HG03378 (cell line): ENCODE measurements at regions not wholly inside any gene's neighbourhood (a gene's known extent, or its start where the extent isn't known, plus 50 kb on each side); places are given as distances from the start of the nearest gene placed in this dataset.

Experiments used
- ATAC-seq: cut with Tn5 transposase; IDR thresholded peaks from one replicate; pipeline ENCODE4 v1.9.1; 2021; ENCODE audit warnings: mild to moderate bottlenecking, moderate library complexity; ENCODE audit not compliant: unreplicated experiment

DNA sequence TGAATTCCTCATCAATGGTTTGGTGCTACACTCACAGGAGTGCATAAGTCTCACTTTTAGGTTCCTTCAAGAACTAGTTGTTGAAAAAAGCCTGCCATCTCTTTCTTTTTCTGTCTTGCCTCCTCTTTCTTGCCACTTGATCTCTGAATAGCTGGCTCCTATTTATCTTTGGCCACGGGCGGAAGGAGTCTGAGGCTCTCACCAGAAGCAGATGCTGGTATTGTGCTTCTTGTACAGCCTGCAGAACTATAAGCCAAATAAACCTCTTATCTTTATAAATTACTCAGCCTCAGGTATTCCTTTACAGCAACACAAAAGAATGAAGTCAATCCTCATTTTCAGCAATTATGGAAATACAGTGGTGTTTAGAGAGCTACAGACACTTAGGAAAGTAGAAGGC lies 247.1 kb upstream of the PRR16 start:
- ATAC-seq: no peak

DNA sequence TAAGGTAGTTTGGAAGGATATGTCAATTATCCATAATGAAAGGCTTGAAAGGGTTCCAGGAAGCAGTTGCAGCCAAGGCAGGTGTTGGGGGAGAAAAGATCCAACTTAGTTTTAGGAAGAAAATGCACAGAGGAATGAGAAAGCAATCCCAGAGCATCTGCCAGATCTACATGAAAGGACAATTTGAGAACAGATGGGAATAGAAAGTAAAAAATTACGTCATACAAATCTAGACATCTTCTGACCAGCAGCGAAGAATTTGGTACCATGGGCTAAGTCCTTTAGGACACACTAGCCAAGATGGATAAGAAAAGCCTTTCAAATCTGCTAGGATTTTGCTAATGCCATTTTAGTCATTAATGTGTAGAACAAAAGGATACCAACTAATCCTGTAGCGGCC lies 244.1 kb upstream of the PRR16 start:
- ATAC-seq: no peak

DNA sequence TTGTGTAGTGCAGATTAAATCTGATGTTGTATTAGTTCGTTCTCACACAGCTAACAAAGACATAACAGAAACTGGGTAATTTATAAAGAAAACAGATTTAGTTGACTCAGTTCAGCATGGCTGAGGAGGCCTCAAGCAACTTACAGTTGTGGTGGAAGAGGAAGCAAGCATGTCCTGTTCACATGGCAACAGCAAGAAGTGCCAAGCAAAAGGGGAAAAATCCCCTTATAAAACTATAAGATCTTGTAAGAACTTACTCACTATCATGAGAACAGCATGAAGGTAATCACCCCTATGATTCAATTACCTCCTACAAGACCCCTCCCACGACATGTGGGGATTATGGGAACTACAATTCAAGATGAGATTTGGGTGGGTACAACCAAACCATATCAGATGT lies 238.6 kb upstream of the PRR16 start:
- ATAC-seq: no peak

DNA sequence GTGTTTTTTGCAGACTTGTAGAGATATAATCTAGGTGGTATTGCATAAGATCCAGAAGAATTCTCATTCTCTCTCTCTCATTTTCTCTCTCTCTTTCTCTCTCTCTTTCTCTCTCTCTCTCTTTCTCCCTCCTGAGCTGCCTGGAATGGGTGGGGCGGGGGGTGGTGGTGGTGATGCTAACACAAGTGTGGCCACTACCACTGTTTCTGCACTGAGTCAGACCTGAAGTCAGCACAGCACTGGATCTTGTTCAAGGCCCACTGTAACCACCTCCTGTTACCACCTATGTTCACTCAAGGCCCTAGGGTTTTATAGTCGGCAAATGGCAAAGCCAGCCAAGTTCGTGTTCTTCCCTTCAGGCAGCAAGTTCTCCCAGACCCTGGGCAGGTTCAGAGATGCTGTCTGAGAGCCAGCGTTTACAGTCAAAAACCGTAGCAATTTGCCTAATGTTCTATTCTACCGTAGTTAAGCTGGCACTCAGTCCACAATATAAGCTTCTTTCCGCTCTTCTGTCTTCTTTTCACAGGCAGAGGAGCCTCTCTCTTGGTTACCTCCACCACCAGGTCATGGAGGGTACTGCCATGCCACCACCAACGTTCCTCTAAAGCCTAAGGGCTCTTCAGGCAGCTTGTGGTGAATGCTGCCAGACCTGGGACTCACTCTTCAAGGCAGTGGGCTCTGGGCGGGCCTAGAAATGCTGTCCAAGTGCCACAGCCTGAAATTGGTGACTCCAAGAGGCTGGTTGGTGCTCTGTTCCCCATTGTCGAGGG lies 235.7 kb upstream of the PRR16 start:
- no peak for ATAC-seq

GRCh38 chr5:120229036-120229435 lies 235.1 kb upstream of the PRR16 start:
- no peak for ATAC-seq

DNA sequence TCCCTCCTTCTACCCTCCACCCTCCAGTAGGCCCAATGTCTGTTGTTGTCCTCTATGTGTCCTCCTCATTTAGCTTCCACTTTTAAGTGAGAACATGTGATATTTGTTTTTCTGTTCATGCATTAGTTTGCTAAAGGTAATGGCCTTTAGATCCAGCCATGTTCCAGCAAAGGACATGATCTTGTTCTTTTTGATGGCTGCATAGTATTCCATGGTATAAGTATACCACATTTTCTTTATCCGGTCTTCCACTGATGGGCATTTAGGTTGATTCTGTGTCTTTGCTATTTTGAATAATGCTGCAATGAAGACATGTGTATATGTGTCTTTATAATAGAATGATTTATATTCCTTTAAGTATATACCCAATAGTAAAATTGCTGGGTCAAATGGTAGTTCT lies 232.5 kb upstream of the PRR16 start:
- ATAC-seq: no peak

GRCh38 chr5:120236360-120236759 lies 227.7 kb upstream of the PRR16 start:
- no peak for ATAC-seq

DNA sequence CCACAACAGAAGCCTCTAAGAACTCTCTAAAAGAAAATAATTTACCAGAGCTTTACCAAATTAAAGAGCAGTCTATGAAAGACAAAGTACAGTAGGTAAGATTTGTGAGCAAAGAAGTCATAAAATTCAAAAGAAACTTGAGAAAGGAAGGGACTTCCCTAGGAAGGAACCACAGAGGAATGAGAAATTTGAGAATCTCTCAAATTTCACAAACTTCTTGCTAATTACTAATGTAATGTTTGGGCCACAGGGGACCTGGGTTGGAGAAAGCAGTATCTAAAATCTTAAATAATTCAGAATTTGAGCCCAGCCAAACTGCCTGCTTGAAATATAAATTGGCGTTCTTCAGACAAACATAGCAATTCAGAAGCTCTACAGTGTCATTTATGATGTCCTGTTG lies 225.0 kb upstream of the PRR16 start:
- no peak for ATAC-seq

- no peak for ATAC-seq
Measured at GRCh38 chr5:120240706-120241105, 223.4 kb upstream of the PRR16 start.

DNA sequence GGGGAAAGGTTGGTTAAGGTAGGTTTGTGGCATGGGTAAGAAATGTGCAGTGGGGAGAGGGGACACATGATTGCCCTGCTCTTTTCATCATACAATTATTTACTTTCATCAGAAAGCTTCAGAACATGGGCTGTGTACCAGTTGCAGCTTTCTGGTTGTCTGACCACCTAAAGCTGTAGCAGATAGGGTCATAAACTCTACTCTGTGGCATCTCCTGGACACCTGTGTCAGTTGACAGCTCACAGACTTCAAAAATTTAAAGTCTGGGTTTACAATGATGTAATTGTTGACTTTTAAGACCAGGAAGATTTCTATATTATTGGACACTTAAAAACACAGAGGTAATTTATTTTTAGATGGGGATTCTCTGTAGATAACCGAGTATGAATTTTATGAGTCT lies 222.7 kb upstream of the PRR16 start:
- no peak for ATAC-seq

GRCh38 chr5:120251898-120252297 lies 212.2 kb upstream of the PRR16 start:
- no peak for ATAC-seq

DNA sequence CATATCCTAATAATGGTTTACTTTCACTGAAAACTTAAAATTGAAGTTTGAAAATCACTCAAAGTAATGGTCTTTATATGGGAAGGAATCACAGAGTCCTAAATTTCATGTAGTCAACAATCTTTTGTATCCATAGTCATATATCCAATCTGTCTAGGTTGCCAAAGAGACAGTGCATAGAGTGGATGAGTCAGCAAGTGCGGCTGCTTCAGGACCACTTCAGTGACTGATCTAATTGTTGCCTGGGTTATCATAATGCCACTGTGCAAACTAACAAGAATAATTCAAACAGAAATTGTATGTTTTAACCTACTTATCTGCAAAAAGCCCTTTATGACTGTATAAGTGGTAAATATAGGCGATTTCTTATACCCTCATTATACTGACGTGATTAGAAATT lies 211.3 kb upstream of the PRR16 start:
- ATAC-seq: no peak

- ATAC-seq: no peak
Measured at GRCh38 chr5:120254385-120254784, 209.7 kb upstream of the PRR16 start.

- no peak for ATAC-seq
Measured at GRCh38 chr5:120255214-120255613, 208.9 kb upstream of the PRR16 start.

- ATAC-seq: no peak
Measured at GRCh38 chr5:120256376-120256775, 207.7 kb upstream of the PRR16 start.

DNA sequence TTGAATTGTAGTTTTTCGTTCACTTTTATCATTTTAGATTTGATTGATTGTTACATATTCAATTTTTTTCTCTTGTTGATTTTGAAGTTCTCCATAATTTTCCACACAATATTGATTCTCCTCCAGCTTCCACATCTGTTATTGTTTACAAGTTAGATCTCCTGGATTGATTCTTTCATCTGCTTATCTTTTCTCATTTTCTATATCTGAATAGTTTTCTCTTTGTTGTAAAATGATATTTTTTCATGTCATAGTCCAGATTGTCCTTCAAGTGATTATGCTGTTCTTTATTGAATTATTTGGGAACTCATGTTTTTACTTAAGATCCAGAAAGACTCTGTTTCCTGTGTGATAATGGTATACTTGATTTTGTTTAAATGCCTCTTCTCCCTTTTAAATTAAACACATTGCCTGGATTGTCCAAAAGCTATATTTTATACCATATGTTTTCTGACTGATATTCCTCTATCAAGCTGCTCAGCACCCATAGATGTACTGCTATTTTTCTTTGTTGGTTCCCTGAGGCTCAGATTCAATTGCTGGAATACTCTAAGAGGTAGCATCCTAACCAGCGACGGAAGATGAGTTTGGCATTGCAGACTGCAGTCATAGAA lies 206.6 kb upstream of the PRR16 start:
- no peak for ATAC-seq

DNA sequence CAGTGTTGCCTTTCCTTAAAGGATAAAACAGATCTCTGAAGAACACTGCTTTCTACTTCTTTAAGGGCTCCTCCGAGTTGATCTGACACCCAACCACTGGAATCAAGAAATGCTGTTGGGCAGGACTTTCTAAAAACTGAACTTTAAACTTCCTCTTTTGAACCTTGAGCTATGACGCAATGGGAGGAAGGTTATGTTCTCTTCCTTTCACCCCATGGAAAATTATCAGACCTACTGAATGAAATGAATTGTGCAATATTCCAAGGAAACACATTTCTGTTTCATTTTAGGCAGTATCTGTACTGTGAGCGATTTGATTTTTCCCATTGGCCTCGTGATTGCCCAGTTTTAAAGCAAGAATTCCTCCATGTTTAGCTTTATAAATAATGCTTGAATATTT lies 206.0 kb upstream of the PRR16 start:
- ATAC-seq: peak; percentile 50

- ATAC-seq: no peak
Measured at GRCh38 chr5:120260651-120261050, 203.4 kb upstream of the PRR16 start.

DNA sequence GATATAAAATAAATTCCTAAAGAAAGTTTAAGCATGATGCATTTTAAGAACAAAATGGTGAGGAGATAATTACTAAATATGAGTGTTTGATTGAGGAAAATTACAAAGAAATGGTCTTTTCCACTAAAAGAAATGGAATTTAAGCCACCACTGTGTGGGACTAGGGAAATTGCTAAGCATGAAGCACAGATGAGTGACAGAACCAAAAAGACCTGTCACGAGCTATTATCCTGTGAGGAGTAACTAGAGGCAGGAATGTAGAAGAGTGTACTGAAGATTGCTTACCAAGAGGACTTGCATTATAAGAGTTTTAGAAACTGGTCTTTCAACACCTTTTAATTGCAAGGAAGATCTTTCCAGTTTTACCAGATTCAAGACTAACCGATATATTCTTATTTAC lies 193.6 kb upstream of the PRR16 start:
- no peak for ATAC-seq

- no peak for ATAC-seq
Measured at GRCh38 chr5:120293796-120294195, 170.3 kb upstream of the PRR16 start.

- ATAC-seq: no peak
Measured at GRCh38 chr5:120297616-120298015, 166.5 kb upstream of the PRR16 start.

DNA sequence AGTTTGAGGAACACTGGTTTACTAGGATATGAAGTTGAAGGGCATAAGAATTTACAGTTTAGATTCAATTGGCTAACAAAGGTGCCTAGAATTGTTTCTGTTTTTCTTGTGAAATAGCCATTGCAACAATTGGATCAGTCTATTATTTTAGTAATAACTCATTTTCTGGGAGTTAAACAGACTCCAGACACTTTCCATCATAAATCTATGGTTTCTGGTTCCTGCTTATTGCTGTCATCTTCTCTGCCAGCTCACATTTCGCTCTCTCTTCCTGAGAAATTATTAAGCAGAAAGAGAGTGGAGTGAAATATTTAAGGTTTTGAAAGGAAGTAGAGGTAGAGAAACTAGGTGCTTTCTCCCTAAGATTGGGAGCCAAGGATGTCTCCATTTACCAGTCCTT lies 165.1 kb upstream of the PRR16 start:
- no peak for ATAC-seq

DNA sequence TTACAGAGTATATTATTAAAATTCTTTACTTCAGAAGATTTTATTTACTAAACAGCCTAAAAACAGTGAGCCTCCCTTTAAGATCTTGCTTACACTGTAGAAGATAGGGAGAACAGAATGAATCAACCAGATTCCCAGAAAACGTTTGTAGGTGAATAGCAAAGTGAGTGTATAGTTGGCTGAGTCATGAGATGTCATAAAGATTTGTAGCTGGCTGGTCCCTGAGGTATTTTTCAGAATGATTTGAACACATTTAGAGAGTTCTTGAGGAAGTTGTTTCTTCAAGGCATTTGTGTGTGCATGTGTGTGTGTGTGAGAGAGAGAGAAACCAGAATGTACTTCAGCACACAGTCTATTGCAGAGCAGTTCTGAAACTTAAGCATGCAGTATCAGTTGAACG lies 159.4 kb upstream of the PRR16 start:
- no peak for ATAC-seq
